OCI-LY7 (cell line): ENCODE measurements at regions not wholly inside any gene's neighbourhood (a gene's known extent, or its start where the extent isn't known, plus 50 kb on each side); places are given as distances from the start of the nearest gene placed in this dataset.

Experiments
- BruUV-seq: library from RNA; stranded (reverse); fragments of 400-500 nt; replicated peaks from 2 replicates; lab custom pipeline; 2021; lab: Mats Ljungman, UMichigan
- CTCF ChIA-PET: fragments of 300-600 bp; sonication (Branson Sonifier 250); formaldehyde crosslinking; loops from one replicate; lab custom pipeline; 2022; ENCODE audit warnings: antibody characterized with exemption; ENCODE audit not compliant: unreplicated experiment; lab: Charles Lee
- POLR2A ChIA-PET: fragments of 300-600 bp; sonication (Branson Sonifier 250); formaldehyde crosslinking; loops from one replicate; lab custom pipeline; 2022; ENCODE audit warnings: antibody characterized with exemption; lab: Charles Lee
- DNase-seq: peaks from one replicate; pipeline ENCODE4 v3.0.0-alpha.2; 2015; ENCODE audit warnings: low spot score
- H2AFZ ChIP-seq: fragments of 200-600 bp; sonication (generic), shearing (Covaris generic); 2 replicates; pipeline ENCODE4 v1.6.1; 2014; ENCODE audit warnings: mild to moderate bottlenecking, antibody characterized with exemption, low read length, moderate library complexity
- H3K27ac ChIP-seq: fragments of 200-600 bp; sonication (generic); 2 replicates; pipeline ENCODE4 v1.5.1; 2014; ENCODE audit warnings: mixed run types, low read depth, mild to moderate bottlenecking, moderate library complexity, low read length, inconsistent platforms; ENCODE audit not compliant: poor library complexity, severe bottlenecking
- H3K36me3 ChIP-seq: fragments of 200-600 bp; sonication (generic); 2 replicates; pipeline ENCODE4 v1.6.1; 2014; ENCODE audit warnings: mild to moderate bottlenecking, antibody characterized with exemption, low read length, moderate library complexity, mixed read lengths; ENCODE audit not compliant: insufficient read depth
- H3K4me1 ChIP-seq: fragments of 200-600 bp; sonication (generic); 2 replicates; pipeline ENCODE4 v1.5.1; 2014; ENCODE audit warnings: mild to moderate bottlenecking, low read length; ENCODE audit not compliant: insufficient read depth, poor library complexity, severe bottlenecking
- H3K4me2 ChIP-seq: fragments of 200-600 bp; sonication (generic); 2 replicates; pipeline ENCODE4 v1.6.1; 2014; ENCODE audit warnings: mild to moderate bottlenecking, low read length
- H3K4me3 ChIP-seq: fragments of 200-600 bp; sonication (generic); 2 replicates; pipeline ENCODE4 v1.5.1; 2014; ENCODE audit warnings: mild to moderate bottlenecking, low read depth, low read length; ENCODE audit not compliant: poor library complexity, severe bottlenecking
- H3K79me2 ChIP-seq: fragments of 200-600 bp; sonication (generic); 2 replicates; pipeline ENCODE4 v1.6.1; 2016; ENCODE audit warnings: low read depth, mild to moderate bottlenecking, low read length, moderate library complexity, mixed read lengths; ENCODE audit not compliant: insufficient read depth
- H3K9me2 ChIP-seq: fragments of 200-600 bp; sonication (generic); 2 replicates; pipeline ENCODE4 v1.6.1; 2016; ENCODE audit warnings: mild to moderate bottlenecking, low read length, mixed read lengths; ENCODE audit not compliant: insufficient read depth
- H3K9me3 ChIP-seq: fragments of 200-600 bp; sonication (generic); 2 replicates; pipeline ENCODE4 v1.6.1; 2014; ENCODE audit warnings: mild to moderate bottlenecking, mixed run types, low read length, mixed read lengths
- H4K20me1 ChIP-seq: fragments of 200-600 bp; sonication (generic); 2 replicates; pipeline ENCODE4 v1.6.1; 2014; ENCODE audit warnings: mild to moderate bottlenecking, antibody characterized with exemption, low read length, moderate library complexity, mixed read lengths; ENCODE audit not compliant: insufficient read depth
- EZH2phosphoT487 ChIP-seq: fragments of 200-600 bp; sonication (generic); IDR thresholded peaks from 2 replicates; pipeline ENCODE4 v1.6.1; 2018; ENCODE audit warnings: low read depth, borderline replicate concordance, mild to moderate bottlenecking, mixed run types, antibody characterized with exemption, low read length, moderate library complexity, mixed read lengths
- intact Hi-C: fragments of 100-400 bp; cut with micrococcal nuclease; formaldehyde crosslinking; loops from one replicate; pipeline ENCODE4 v1.10.0; 2022; ENCODE audit not compliant: unreplicated experiment
- TF ChIP-seq, protein P1 (sequence below): fragments of 200-600 bp; sonication (generic); conservative IDR thresholded peaks from 2 replicates; pipeline ENCODE4 v1.5.1; 2014; ENCODE audit warnings: mild to moderate bottlenecking, antibody characterized with exemption, low read length, moderate library complexity, mixed read lengths

DNA sequence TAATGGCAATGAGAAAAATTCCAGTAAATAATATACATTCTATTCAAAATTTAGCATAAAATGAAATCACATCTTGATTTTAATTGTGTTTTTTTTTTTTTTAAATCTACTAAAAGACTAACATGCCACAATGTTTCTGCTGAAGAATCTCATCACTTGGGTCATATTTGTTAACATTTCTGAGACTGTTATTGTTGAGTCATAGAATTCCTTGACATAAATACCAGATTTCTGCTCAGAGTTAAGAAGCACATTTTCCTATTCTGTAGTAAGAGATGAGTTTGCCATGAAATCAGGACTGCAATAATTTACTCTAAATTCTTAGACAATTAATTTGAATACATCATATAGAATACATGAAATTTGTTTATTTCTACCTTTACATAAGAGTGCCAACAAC lies 154.9 kb upstream of the KYNU start:
- no peaks in the 10 kb centered on the region for H4K20me1 ChIP-seq

DNA sequence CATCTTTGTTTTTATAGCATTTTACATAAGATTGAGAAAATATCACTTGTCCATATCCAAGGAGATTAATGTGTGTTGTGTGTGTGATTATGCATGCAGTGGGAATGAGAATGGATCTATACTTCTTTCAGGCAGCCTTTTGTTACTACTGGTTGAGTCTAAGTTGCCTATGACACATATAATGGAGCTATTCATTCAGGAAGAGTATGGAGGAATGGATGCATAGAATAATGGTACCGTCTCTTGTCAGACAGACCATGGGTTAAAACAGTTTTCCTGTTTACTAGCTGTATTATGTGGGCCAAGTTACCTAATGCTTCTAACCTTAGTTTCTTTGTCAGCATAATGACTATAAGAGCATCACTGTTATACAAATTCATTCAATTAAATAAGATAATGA lies 155.4 kb upstream of the KYNU start:
- Histone ChIP-seq H3K36me3 (no peaks in the 10 kb centered on the region), H3K4me2 (no peak overlapping the region), H3K4me3 (no peak overlapping the region), H2AFZ (no peak overlapping the region), H3K9me3 (no peaks in the 10 kb centered on the region), H3K79me2 (no peaks in the 10 kb centered on the region), H3K9me2 (no peaks in the 10 kb centered on the region), H4K20me1 (no peaks in the 10 kb centered on the region), H3K4me1 (no peaks in the 10 kb centered on the region), H3K27ac (no peak overlapping the region)
- ChIA-PET CTCF (no interaction called here), POLR2A (no interaction called here)
- DNase-seq, result no peak
- TF ChIP-seq EZH2phosphoT487, result no peak
- TF ChIP-seq, protein P1, sequence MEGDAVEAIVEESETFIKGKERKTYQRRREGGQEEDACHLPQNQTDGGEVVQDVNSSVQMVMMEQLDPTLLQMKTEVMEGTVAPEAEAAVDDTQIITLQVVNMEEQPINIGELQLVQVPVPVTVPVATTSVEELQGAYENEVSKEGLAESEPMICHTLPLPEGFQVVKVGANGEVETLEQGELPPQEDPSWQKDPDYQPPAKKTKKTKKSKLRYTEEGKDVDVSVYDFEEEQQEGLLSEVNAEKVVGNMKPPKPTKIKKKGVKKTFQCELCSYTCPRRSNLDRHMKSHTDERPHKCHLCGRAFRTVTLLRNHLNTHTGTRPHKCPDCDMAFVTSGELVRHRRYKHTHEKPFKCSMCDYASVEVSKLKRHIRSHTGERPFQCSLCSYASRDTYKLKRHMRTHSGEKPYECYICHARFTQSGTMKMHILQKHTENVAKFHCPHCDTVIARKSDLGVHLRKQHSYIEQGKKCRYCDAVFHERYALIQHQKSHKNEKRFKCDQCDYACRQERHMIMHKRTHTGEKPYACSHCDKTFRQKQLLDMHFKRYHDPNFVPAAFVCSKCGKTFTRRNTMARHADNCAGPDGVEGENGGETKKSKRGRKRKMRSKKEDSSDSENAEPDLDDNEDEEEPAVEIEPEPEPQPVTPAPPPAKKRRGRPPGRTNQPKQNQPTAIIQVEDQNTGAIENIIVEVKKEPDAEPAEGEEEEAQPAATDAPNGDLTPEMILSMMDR, result no peak
- no TSS peak for BruUV-seq
- intact Hi-C loops, result no loop called here

More for the DNA sequence above, 154.9 kb upstream of the KYNU start:
- Histone ChIP-seq H3K4me1 (no peaks in the 10 kb centered on the region), H3K36me3 (no peaks in the 10 kb centered on the region), H3K9me3 (no peaks in the 10 kb centered on the region), H3K79me2 (no peaks in the 10 kb centered on the region), H3K4me3 (no peak overlapping the region), H3K9me2 (no peaks in the 10 kb centered on the region), H3K4me2 (no peak overlapping the region), H3K27ac (no peak overlapping the region), H2AFZ (no peak overlapping the region)
- intact Hi-C loops, result no loop called here
- ChIA-PET CTCF (no interaction called here), POLR2A (no interaction called here)
- no peak for DNase-seq
- no TSS peak for BruUV-seq
- no peak for TF ChIP-seq EZH2phosphoT487
- TF ChIP-seq, protein P1, result no peak

DNA sequence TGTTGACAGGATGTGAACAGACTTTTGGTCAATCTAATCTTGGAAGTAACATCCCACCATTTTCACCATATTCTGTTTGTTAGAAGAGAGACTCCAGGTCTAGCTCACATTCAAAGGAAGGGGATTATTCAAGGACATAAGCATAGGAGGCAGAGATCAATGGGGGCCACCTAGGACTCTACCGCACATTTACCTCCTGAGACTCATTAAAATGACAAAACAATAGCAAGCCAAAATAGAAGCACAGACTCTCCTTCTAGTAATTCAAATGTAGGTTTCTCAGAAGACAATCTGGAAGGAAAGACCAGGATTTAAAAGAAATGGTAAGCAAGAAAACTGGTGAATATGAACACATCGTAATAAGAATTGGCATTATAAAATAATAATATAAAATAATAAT lies 156.4 kb upstream of the KYNU start:
- Histone ChIP-seq H4K20me1 (no peaks in the 10 kb centered on the region), H3K79me2 (no peaks in the 10 kb centered on the region), H3K4me2 (no peak overlapping the region), H3K4me1 (no peaks in the 10 kb centered on the region), H3K9me3 (no peaks in the 10 kb centered on the region), H3K27ac (no peak overlapping the region), H3K4me3 (no peak overlapping the region), H2AFZ (no peak overlapping the region), H3K9me2 (no peaks in the 10 kb centered on the region), H3K36me3 (no peaks in the 10 kb centered on the region)
- no peak for TF ChIP-seq EZH2phosphoT487
- TF ChIP-seq, protein P1, result no peak
- BruUV-seq, result no TSS peak
- DNase-seq, result no peak
- ChIA-PET CTCF (no interaction called here), POLR2A (no interaction called here)
- intact Hi-C loops, result no loop called here
